ENCODE measurements at regions not wholly inside any gene's neighbourhood (a gene's known extent, or its start where the extent isn't known, plus 50 kb on each side); places are given as distances from the start of the nearest gene placed in this dataset.
"Not testable (repeated sequence)": the region's sequence is repeated elsewhere in the genome, so short reads cannot be mapped to it uniquely, and the experiment has no call there.

- 91 to 94% methylated on average over 1 of the region's 1 CpG for WGBS, 2 donors
- TF ChIP-seq, protein P1, sequence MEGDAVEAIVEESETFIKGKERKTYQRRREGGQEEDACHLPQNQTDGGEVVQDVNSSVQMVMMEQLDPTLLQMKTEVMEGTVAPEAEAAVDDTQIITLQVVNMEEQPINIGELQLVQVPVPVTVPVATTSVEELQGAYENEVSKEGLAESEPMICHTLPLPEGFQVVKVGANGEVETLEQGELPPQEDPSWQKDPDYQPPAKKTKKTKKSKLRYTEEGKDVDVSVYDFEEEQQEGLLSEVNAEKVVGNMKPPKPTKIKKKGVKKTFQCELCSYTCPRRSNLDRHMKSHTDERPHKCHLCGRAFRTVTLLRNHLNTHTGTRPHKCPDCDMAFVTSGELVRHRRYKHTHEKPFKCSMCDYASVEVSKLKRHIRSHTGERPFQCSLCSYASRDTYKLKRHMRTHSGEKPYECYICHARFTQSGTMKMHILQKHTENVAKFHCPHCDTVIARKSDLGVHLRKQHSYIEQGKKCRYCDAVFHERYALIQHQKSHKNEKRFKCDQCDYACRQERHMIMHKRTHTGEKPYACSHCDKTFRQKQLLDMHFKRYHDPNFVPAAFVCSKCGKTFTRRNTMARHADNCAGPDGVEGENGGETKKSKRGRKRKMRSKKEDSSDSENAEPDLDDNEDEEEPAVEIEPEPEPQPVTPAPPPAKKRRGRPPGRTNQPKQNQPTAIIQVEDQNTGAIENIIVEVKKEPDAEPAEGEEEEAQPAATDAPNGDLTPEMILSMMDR (IDR thresholded peaks at IDR 0.05) = no peak
- no peak for ATAC-seq
These were observed 148.8 kb upstream of the CACNA2D1 start for GRCh38 chr7:82592416-82592815.

GRCh38 chr7:82579047-82579446 lies 135.5 kb upstream of the CACNA2D1 start:
- DNase-seq (no peak), ATAC-seq (no peak)
- no peaks in the 10 kb centered on the region for H3K36me3 ChIP-seq
- H3K9me3 ChIP-seq = no peaks in the 10 kb centered on the region
- intact Hi-C loops (cut with DNase I) = loop anchor here in 7 of 10 donors (5.0 to 10.0 kb wide), 7 partner anchors 124 to 1094 kb away; no protein-coding TSS in a partner anchor
- H3K27ac ChIP-seq = no peak overlapping the region
- no peak overlapping the region for H3K4me3 ChIP-seq
- H3K27me3 ChIP-seq = no peaks in the 10 kb centered on the region
- peaks cover 0 to 9% (median 0%) of the 10 kb centered on the region in 9 donors for H3K4me1 ChIP-seq
- TF ChIP-seq, protein P1 (IDR thresholded peaks at IDR 0.05) = no peak
- 74 to 75% methylated on average over 3 of the region's 3 CpGs for WGBS, 2 donors

More at GRCh38 chr7:82592416-82592815, 148.8 kb upstream of the CACNA2D1 start:
- H3K36me3 ChIP-seq = no peaks in the 10 kb centered on the region
- H3K27me3 ChIP-seq = no peaks in the 10 kb centered on the region
- intact Hi-C loops (cut with DNase I) = no loop called here
- no peak overlapping the region for H3K27ac ChIP-seq
- no peak overlapping the region for H3K4me3 ChIP-seq
- no peaks in the 10 kb centered on the region for H3K9me3 ChIP-seq
- H3K4me1 ChIP-seq = peaks cover 0 to 14% (median 7%) of the 10 kb centered on the region in 9 donors
- no peak for DNase-seq

- no peaks in the 10 kb centered on the region for H3K27me3 ChIP-seq
- DNase-seq = peak in 1 of 2 donors; percentile 6
- peaks cover 0 to 9% (median 0%) of the 10 kb centered on the region in 9 donors for H3K4me1 ChIP-seq
- no peak overlapping the region for H3K27ac ChIP-seq
- no peak overlapping the region for H3K4me3 ChIP-seq
- 22 to 29% methylated on average over 1 of the region's 1 CpG for WGBS, 2 donors
- H3K9me3 ChIP-seq = no peaks in the 10 kb centered on the region
- intact Hi-C loops (cut with DNase I) = loop anchor here in 7 of 10 donors (5.0 to 10.0 kb wide), 7 partner anchors 124 to 1094 kb away; no protein-coding TSS in a partner anchor
- TF ChIP-seq, protein P1 (IDR thresholded peaks at IDR 0.05) = no peak
- H3K36me3 ChIP-seq = no peaks in the 10 kb centered on the region
- ATAC-seq = no peak
These were observed 134.9 kb upstream of the CACNA2D1 start for GRCh38 chr7:82578430-82578829.

GRCh38 chr7:82572195-82572880 lies 128.8 kb upstream of the CACNA2D1 start:
- TF ChIP-seq, protein P1 (IDR thresholded peaks at IDR 0.05) = peak; percentile 72 to 94 (median 92)
- Histone ChIP-seq H3K36me3 (no peaks in the 10 kb centered on the region), H3K4me3 (peak overlapping the region in 2 of 10 donors; percentile 0 to 10), H3K27me3 (no peaks in the 10 kb centered on the region), H3K9me3 (no peaks in the 10 kb centered on the region), H3K4me1 (peaks cover 0 to 8% (median 0%) of the 10 kb centered on the region in 9 donors), H3K27ac (no peak overlapping the region)
- peak; percentile 75 to 88 for DNase-seq
- peak in 7 of 8 donors; percentile 74 to 88 (median 86) for ATAC-seq
- intact Hi-C loops (cut with DNase I) = loop anchor here in 8 of 10 donors (1.0 to 10.0 kb wide), 13 partner anchors 118 to 1088 kb away; no protein-coding TSS in a partner anchor
- 1% methylated on average over 9 of the region's 9 CpGs for WGBS, 2 donors

- 83 to 88% methylated on average over 4 of the region's 4 CpGs for WGBS, 2 donors
- not testable (repeated sequence) for H3K4me3 ChIP-seq
These were observed 127.5 kb upstream of the CACNA2D1 start for GRCh38 chr7:82571047-82571446.

More at GRCh38 chr7:82571047-82571446, 127.5 kb upstream of the CACNA2D1 start:
- intact Hi-C loops (cut with DNase I) = loop anchor here in 7 of 10 donors (5.0 to 10.0 kb wide), 9 partner anchors 116 to 1086 kb away; no protein-coding TSS in a partner anchor
- H3K27ac ChIP-seq, H3K9me3 ChIP-seq, DNase-seq, H3K27me3 ChIP-seq, H3K36me3 ChIP-seq, ATAC-seq: not testable (repeated sequence)
- peaks cover 0 to 15% (median 8%) of the 10 kb centered on the region in 9 donors for H3K4me1 ChIP-seq
